ENCODE measurements at regions not wholly inside any gene's neighbourhood (a gene's known extent, or its start where the extent isn't known, plus 50 kb on each side); places are given as distances from the start of the nearest gene placed in this dataset.
"Not testable (repeated sequence)": the region's sequence is repeated elsewhere in the genome, so short reads cannot be mapped to it uniquely, and the experiment has no call there.

GRCh38 chr3:197454014-197454413 is 101.8 kb downstream of the BDH1 start:
- TF ChIP-seq EZH2phosphoT487 (IDR thresholded peaks at IDR 0.05; ENCODE audit: borderline replicate concordance, low read length): no peak
- TF ChIP-seq, protein P1, sequence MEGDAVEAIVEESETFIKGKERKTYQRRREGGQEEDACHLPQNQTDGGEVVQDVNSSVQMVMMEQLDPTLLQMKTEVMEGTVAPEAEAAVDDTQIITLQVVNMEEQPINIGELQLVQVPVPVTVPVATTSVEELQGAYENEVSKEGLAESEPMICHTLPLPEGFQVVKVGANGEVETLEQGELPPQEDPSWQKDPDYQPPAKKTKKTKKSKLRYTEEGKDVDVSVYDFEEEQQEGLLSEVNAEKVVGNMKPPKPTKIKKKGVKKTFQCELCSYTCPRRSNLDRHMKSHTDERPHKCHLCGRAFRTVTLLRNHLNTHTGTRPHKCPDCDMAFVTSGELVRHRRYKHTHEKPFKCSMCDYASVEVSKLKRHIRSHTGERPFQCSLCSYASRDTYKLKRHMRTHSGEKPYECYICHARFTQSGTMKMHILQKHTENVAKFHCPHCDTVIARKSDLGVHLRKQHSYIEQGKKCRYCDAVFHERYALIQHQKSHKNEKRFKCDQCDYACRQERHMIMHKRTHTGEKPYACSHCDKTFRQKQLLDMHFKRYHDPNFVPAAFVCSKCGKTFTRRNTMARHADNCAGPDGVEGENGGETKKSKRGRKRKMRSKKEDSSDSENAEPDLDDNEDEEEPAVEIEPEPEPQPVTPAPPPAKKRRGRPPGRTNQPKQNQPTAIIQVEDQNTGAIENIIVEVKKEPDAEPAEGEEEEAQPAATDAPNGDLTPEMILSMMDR (IDR thresholded peaks at IDR 0.05; ENCODE audit: low read depth, low read length, poor library complexity, severe bottlenecking): peak; percentile 33
- Histone ChIP-seq H3K9me2 (replicated peaks; ENCODE audit: control insufficient read depth, low read length) (no peaks in the 10 kb centered on the region), H3K4me1 (ENCODE audit: control insufficient read depth, low read length) (peaks cover 15% of the 10 kb centered on the region), H3F3A (ENCODE audit: control insufficient read depth, insufficient read depth) (no peaks in the 10 kb centered on the region), H4K20me1 (ENCODE audit: control insufficient read depth, insufficient read depth, low read depth, low read length) (no peaks in the 10 kb centered on the region), H3K36me3 (ENCODE audit: control insufficient read depth, low read length) (no peaks in the 10 kb centered on the region), H3K79me2 (ENCODE audit: control insufficient read depth, low read length) (no peaks in the 10 kb centered on the region), H3K4me3 (ENCODE audit: low read length) (no peak overlapping the region), H3K9me3 (ENCODE audit: control insufficient read depth, insufficient read depth, low read length) (no peaks in the 10 kb centered on the region), H3K27ac (ENCODE audit: low read depth, low read length) (no peak overlapping the region), H3K4me2 (ENCODE audit: low read length) (no peak overlapping the region), H3K27me3 (ENCODE audit: control insufficient read depth, low read length) (peaks cover 29% of the 10 kb centered on the region)

GRCh38 chr3:197450810-197451209 is 105.0 kb downstream of the BDH1 start:
- Histone ChIP-seq H3F3A (ENCODE audit: control insufficient read depth, insufficient read depth) (no peaks in the 10 kb centered on the region), H3K4me2 (ENCODE audit: low read length) (no peak overlapping the region), H3K4me3 (ENCODE audit: low read length) (no peak overlapping the region), H4K20me1 (ENCODE audit: control insufficient read depth, insufficient read depth, low read depth, low read length) (no peaks in the 10 kb centered on the region), H3K79me2 (ENCODE audit: control insufficient read depth, low read length) (no peaks in the 10 kb centered on the region), H3K27ac (ENCODE audit: low read depth, low read length) (no peak overlapping the region), H3K36me3 (ENCODE audit: control insufficient read depth, low read length) (no peaks in the 10 kb centered on the region), H3K27me3 (ENCODE audit: control insufficient read depth, low read length) (peaks cover 23% of the 10 kb centered on the region), H3K9me3 (ENCODE audit: control insufficient read depth, insufficient read depth, low read length) (no peaks in the 10 kb centered on the region), H3K4me1 (ENCODE audit: control insufficient read depth, low read length) (peaks cover under 1% of the 10 kb centered on the region), H3K9me2 (replicated peaks; ENCODE audit: control insufficient read depth, low read length) (no peaks in the 10 kb centered on the region)
- no peak for TF ChIP-seq EZH2phosphoT487 (IDR thresholded peaks at IDR 0.05; ENCODE audit: borderline replicate concordance, low read length)
- TF ChIP-seq, protein P1 (IDR thresholded peaks at IDR 0.05; ENCODE audit: low read depth, low read length, poor library complexity, severe bottlenecking): no peak

DNA sequence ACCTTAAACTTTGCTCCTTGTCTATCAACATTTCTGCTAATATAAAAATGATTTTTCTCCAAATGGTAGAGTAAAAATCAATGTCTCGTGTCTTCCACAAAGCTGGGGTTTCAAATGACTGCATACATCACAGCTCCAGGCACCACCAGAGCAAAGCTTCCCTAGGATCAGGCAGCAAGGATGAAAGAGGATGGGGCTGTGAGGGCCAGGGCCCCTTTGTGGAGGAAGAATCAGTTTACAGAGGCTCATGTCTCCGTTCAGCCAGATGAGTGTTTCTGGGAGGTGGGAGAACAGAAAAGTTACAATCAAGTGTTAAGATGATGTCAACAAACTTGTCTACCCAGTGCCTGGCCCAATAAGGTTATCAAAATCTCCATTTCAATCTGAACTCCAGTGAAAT is 105.5 kb downstream of the BDH1 start:
- Histone ChIP-seq H3K79me2 (ENCODE audit: control insufficient read depth, low read length) (no peaks in the 10 kb centered on the region), H3K36me3 (ENCODE audit: control insufficient read depth, low read length) (no peaks in the 10 kb centered on the region), H3F3A (ENCODE audit: control insufficient read depth, insufficient read depth) (no peaks in the 10 kb centered on the region), H3K27ac (ENCODE audit: low read depth, low read length) (no peak overlapping the region), H3K9me3 (ENCODE audit: control insufficient read depth, insufficient read depth, low read length) (no peaks in the 10 kb centered on the region), H3K9me2 (replicated peaks; ENCODE audit: control insufficient read depth, low read length) (no peaks in the 10 kb centered on the region), H3K4me3 (ENCODE audit: low read length) (no peak overlapping the region), H3K4me1 (ENCODE audit: control insufficient read depth, low read length) (no peaks in the 10 kb centered on the region), H4K20me1 (ENCODE audit: control insufficient read depth, insufficient read depth, low read depth, low read length) (no peaks in the 10 kb centered on the region), H3K27me3 (ENCODE audit: control insufficient read depth, low read length) (peaks cover 18% of the 10 kb centered on the region), H3K4me2 (ENCODE audit: low read length) (no peak overlapping the region)
- TF ChIP-seq, protein P1 (IDR thresholded peaks at IDR 0.05; ENCODE audit: low read depth, low read length, poor library complexity, severe bottlenecking): no peak
- TF ChIP-seq EZH2phosphoT487 (IDR thresholded peaks at IDR 0.05; ENCODE audit: borderline replicate concordance, low read length): no peak

DNA sequence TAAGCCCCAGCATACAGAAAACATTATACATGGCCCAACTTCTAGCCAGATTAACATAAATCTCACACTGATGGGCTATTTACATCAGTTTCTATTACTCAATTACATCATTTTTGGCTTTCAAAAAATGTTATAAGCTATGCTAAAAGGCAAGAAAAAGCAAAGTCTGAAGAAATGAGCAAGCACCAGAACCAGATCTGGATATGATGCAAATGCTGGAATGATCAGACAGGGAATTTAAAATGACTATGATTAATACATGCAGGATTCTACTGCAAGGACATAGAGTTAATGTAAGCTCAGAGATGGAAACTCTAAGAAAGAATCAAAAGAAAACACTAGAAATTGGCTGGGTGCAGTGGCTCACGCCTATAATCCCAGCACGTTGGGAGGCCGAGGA is 106.6 kb downstream of the BDH1 start:
- not testable (repeated sequence) for H3K9me3 ChIP-seq (ENCODE audit: control insufficient read depth, insufficient read depth, low read length); H3K27ac ChIP-seq (ENCODE audit: low read depth, low read length); H3K79me2 ChIP-seq (ENCODE audit: control insufficient read depth, low read length); H3K9me2 ChIP-seq (replicated peaks; ENCODE audit: control insufficient read depth, low read length); H3K4me2 ChIP-seq (ENCODE audit: low read length); H4K20me1 ChIP-seq (ENCODE audit: control insufficient read depth, insufficient read depth, low read depth, low read length); H3K4me1 ChIP-seq (ENCODE audit: control insufficient read depth, low read length); H3K36me3 ChIP-seq (ENCODE audit: control insufficient read depth, low read length); H3K27me3 ChIP-seq (ENCODE audit: control insufficient read depth, low read length); H3K4me3 ChIP-seq (ENCODE audit: low read length); H3F3A ChIP-seq (ENCODE audit: control insufficient read depth, insufficient read depth)

- H3K9me2 ChIP-seq (replicated peaks; ENCODE audit: control insufficient read depth, low read length); H4K20me1 ChIP-seq (ENCODE audit: control insufficient read depth, insufficient read depth, low read depth, low read length); H3K36me3 ChIP-seq (ENCODE audit: control insufficient read depth, low read length); H3K79me2 ChIP-seq (ENCODE audit: control insufficient read depth, low read length); H3K4me1 ChIP-seq (ENCODE audit: control insufficient read depth, low read length); H3F3A ChIP-seq (ENCODE audit: control insufficient read depth, insufficient read depth); H3K4me3 ChIP-seq (ENCODE audit: low read length); H3K27me3 ChIP-seq (ENCODE audit: control insufficient read depth, low read length); H3K27ac ChIP-seq (ENCODE audit: low read depth, low read length); H3K4me2 ChIP-seq (ENCODE audit: low read length); H3K9me3 ChIP-seq (ENCODE audit: control insufficient read depth, insufficient read depth, low read length): not testable (repeated sequence)
These were observed 108.0 kb downstream of the BDH1 start for GRCh38 chr3:197447781-197448180.
